ENCODE measurements at regions not wholly inside any gene's neighbourhood (a gene's known extent, or its start where the extent isn't known, plus 50 kb on each side); places are given as distances from the start of the nearest gene placed in this dataset.

DNA sequence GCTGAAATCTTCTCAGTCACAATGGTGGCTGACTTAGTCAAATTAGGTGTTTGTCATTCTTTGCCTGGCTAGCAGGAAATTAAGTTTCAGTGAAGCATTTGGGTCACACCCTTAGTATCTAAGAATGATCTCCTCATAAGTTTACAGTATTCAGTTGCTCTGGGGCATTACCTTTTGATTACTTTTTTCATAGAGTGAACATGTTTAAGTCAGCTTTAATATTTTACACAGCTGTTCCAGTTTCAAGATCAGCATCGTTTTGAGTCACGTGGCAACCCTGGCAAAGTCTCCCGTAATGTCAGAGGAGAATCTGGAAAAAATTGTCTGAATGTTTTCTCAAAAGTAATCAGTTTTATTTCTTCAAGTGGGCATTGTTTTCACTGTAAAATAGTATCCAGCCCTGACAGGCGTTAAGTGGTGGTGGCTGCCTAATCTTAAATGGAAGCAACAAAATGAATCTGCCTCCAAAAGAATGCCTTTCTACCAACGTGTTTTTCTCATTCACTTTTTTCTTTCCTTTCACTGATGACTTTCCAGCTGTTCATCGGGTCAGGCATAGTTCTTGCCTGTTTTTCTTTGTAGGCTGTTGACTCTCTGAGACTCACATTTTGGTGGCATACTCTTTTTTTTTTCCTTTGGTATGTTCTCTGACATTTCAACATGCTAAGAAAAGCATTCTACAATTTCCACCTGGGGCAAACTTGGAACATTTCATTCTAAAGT, 319.6 kb upstream of the TCF4 start:
- no peak for TF ChIP-seq POLR2AphosphoS5 (IDR thresholded peaks at IDR 0.05; ENCODE audit: low read depth, low read length)
- TF ChIP-seq SIN3A (IDR thresholded peaks at IDR 0.05; ENCODE audit: borderline replicate concordance, insufficient read depth, low read length), result no peak

All from PFSK-1 (cell line).